Right lobe of liver (tissue), 4 donors: ENCODE measurements at regions not wholly inside any gene's neighbourhood (a gene's known extent, or its start where the extent isn't known, plus 50 kb on each side); places are given as distances from the start of the nearest gene placed in this dataset.

Experiments
- CTCF ChIP-seq, 4 donors: fragments of 200-600 bp in 3 of 4; fragments of 450-650 bp in 1 of 4; IDR thresholded peaks; one replicate each; pipeline versions ENCODE4 v1.5.1 to v1.8.0; 2016 to 2022; ENCODE audit warnings: antibody characterized with exemption in 4 of 4, mild to moderate bottlenecking in 2 of 4
- POLR2A ChIP-seq: fragments of 450-650 bp; IDR thresholded peaks from one replicate; pipeline ENCODE4 v1.6.1; 2017; ENCODE audit warnings: antibody characterized with exemption, mild to moderate bottlenecking
- donor health status: DM: no; HTN: no; CAD: no.
- donor health status: DM: no; HTN: no; CAD: no.
- donor health status: DM: no; HTN: yes; CAD: no.

- TF ChIP-seq CTCF (IDR thresholded peaks at IDR 0.05) (no peak), POLR2A (no peak)
Measured at GRCh38 chr13:73497430-73497829, 438.6 kb downstream of the KLF5 start.
